ENCODE measurements at regions not wholly inside any gene's neighbourhood (a gene's known extent, or its start where the extent isn't known, plus 50 kb on each side); places are given as distances from the start of the nearest gene placed in this dataset.
"Not testable (repeated sequence)": the region's sequence is repeated elsewhere in the genome, so short reads cannot be mapped to it uniquely, and the experiment has no call there.

GRCh38 chr7:79767876-79768560 lies 314.6 kb upstream of the MAGI2 start:
- H3K27ac Mint-ChIP-seq; H3K4me1 Mint-ChIP-seq; H3K9me3 Mint-ChIP-seq; H3K36me3 Mint-ChIP-seq (ENCODE audit: low read depth); H3K4me3 Mint-ChIP-seq; POLR2A ChIA-PET; H3K27me3 Mint-ChIP-seq; DNase-seq: not testable (repeated sequence)
- CTCF ChIA-PET, result interaction anchor here (1.2 kb wide), 1 partner anchor 11 kb away, joined by 3 read pairs; no protein-coding TSS in a partner anchor

GRCh38 chr7:79767192-79767591 lies 313.7 kb upstream of the MAGI2 start:
- DNase-seq; POLR2A ChIA-PET; H3K36me3 Mint-ChIP-seq (ENCODE audit: low read depth); H3K27me3 Mint-ChIP-seq; H3K27ac Mint-ChIP-seq; H3K4me3 Mint-ChIP-seq; H3K9me3 Mint-ChIP-seq; H3K4me1 Mint-ChIP-seq: not testable (repeated sequence)
- CTCF ChIA-PET, result interaction anchor here (1.2 kb wide), 1 partner anchor 10 kb away, joined by 3 read pairs; no protein-coding TSS in a partner anchor

- DNase-seq, result no peak
- Mint-ChIP-seq H3K4me1 (no peaks in the 10 kb centered on the region), H3K36me3 (ENCODE audit: low read depth) (no peaks in the 10 kb centered on the region), H3K9me3 (no peaks in the 10 kb centered on the region), H3K4me3 (no peak overlapping the region), H3K27ac (no peak overlapping the region), H3K27me3 (no peaks in the 10 kb centered on the region)
- CTCF ChIA-PET, result no interaction called here
- POLR2A ChIA-PET, result no interaction called here
Measured at GRCh38 chr7:79761876-79762429, 308.5 kb upstream of the MAGI2 start.

- not testable (repeated sequence) for H3K27me3 Mint-ChIP-seq, H3K27ac Mint-ChIP-seq
Measured at GRCh38 chr7:79750941-79751340, 297.5 kb upstream of the MAGI2 start.

GRCh38 chr7:79749856-79750255 lies 296.4 kb upstream of the MAGI2 start:
- H3K4me3 Mint-ChIP-seq, result no peak overlapping the region
- no peaks in the 10 kb centered on the region for H3K27me3 Mint-ChIP-seq
- no peak for DNase-seq
- H3K9me3 Mint-ChIP-seq, result peaks cover 2% of the 10 kb centered on the region
- ChIA-PET POLR2A (no interaction called here), CTCF (no interaction called here)
- no peaks in the 10 kb centered on the region for H3K4me1 Mint-ChIP-seq
- no peak overlapping the region for H3K27ac Mint-ChIP-seq
- no peaks in the 10 kb centered on the region for H3K36me3 Mint-ChIP-seq (ENCODE audit: low read depth)

More at GRCh38 chr7:79750941-79751340, 297.5 kb upstream of the MAGI2 start:
- POLR2A ChIA-PET; H3K36me3 Mint-ChIP-seq (ENCODE audit: low read depth); H3K4me3 Mint-ChIP-seq; H3K4me1 Mint-ChIP-seq; H3K9me3 Mint-ChIP-seq; DNase-seq; CTCF ChIA-PET: not testable (repeated sequence)

- Mint-ChIP-seq H3K27me3 (no peaks in the 10 kb centered on the region), H3K27ac (no peak overlapping the region), H3K4me3 (no peak overlapping the region), H3K4me1 (no peaks in the 10 kb centered on the region), H3K36me3 (ENCODE audit: low read depth) (no peaks in the 10 kb centered on the region), H3K9me3 (no peaks in the 10 kb centered on the region)
- ChIA-PET CTCF (no interaction called here), POLR2A (no interaction called here)
- no peak for DNase-seq
Measured at GRCh38 chr7:79741684-79742083, 288.2 kb upstream of the MAGI2 start.

GRCh38 chr7:79740076-79740475 lies 286.6 kb upstream of the MAGI2 start:
- H3K4me3 Mint-ChIP-seq, result no peak overlapping the region
- no peaks in the 10 kb centered on the region for H3K9me3 Mint-ChIP-seq

GRCh38 chr7:79739036-79739709 lies 285.7 kb upstream of the MAGI2 start:
- H3K36me3 Mint-ChIP-seq (ENCODE audit: low read depth); H3K4me1 Mint-ChIP-seq; H3K4me3 Mint-ChIP-seq; POLR2A ChIA-PET; H3K9me3 Mint-ChIP-seq; DNase-seq; CTCF ChIA-PET; H3K27me3 Mint-ChIP-seq; H3K27ac Mint-ChIP-seq: not testable (repeated sequence)

More at GRCh38 chr7:79740076-79740475, 286.6 kb upstream of the MAGI2 start:
- no peaks in the 10 kb centered on the region for H3K36me3 Mint-ChIP-seq (ENCODE audit: low read depth)
- POLR2A ChIA-PET, result no interaction called here
- no peak overlapping the region for H3K27ac Mint-ChIP-seq
- CTCF ChIA-PET, result no interaction called here
- no peaks in the 10 kb centered on the region for H3K27me3 Mint-ChIP-seq
- no peak for DNase-seq
- H3K4me1 Mint-ChIP-seq, result no peaks in the 10 kb centered on the region

- Mint-ChIP-seq H3K4me3 (no peak overlapping the region), H3K27ac (no peak overlapping the region), H3K4me1 (no peaks in the 10 kb centered on the region), H3K27me3 (no peaks in the 10 kb centered on the region), H3K36me3 (ENCODE audit: low read depth) (no peaks in the 10 kb centered on the region), H3K9me3 (peaks cover 14% of the 10 kb centered on the region)
- no peak for DNase-seq
- ChIA-PET POLR2A (no interaction called here), CTCF (no interaction called here)
Measured at GRCh38 chr7:79736418-79736817, 283.0 kb upstream of the MAGI2 start.

GRCh38 chr7:79735012-79735411 lies 281.5 kb upstream of the MAGI2 start:
- Mint-ChIP-seq H3K27me3 (no peaks in the 10 kb centered on the region), H3K4me3 (no peak overlapping the region), H3K9me3 (peaks cover 14% of the 10 kb centered on the region), H3K36me3 (ENCODE audit: low read depth) (no peaks in the 10 kb centered on the region), H3K27ac (no peak overlapping the region), H3K4me1 (no peaks in the 10 kb centered on the region)
- CTCF ChIA-PET, result no interaction called here
- POLR2A ChIA-PET, result no interaction called here
- no peak for DNase-seq

- H3K4me1 Mint-ChIP-seq, result no peaks in the 10 kb centered on the region
- H3K36me3 Mint-ChIP-seq (ENCODE audit: low read depth), result no peaks in the 10 kb centered on the region
- H3K27ac Mint-ChIP-seq, result no peak overlapping the region
- no peak overlapping the region for H3K4me3 Mint-ChIP-seq
- no peaks in the 10 kb centered on the region for H3K27me3 Mint-ChIP-seq
- no peak for DNase-seq
- peaks cover 14% of the 10 kb centered on the region for H3K9me3 Mint-ChIP-seq
- POLR2A ChIA-PET, result no interaction called here
- CTCF ChIA-PET, result no interaction called here
Measured at GRCh38 chr7:79734181-79734580, 280.7 kb upstream of the MAGI2 start.

GRCh38 chr7:79732535-79732934 lies 279.1 kb upstream of the MAGI2 start:
- no peaks in the 10 kb centered on the region for H3K4me1 Mint-ChIP-seq
- peaks cover 14% of the 10 kb centered on the region for H3K9me3 Mint-ChIP-seq
- ChIA-PET POLR2A (no interaction called here), CTCF (no interaction called here)
- no peak overlapping the region for H3K27ac Mint-ChIP-seq
- no peak overlapping the region for H3K4me3 Mint-ChIP-seq
- no peaks in the 10 kb centered on the region for H3K27me3 Mint-ChIP-seq
- DNase-seq, result no peak
- H3K36me3 Mint-ChIP-seq (ENCODE audit: low read depth), result no peaks in the 10 kb centered on the region

GRCh38 chr7:79730971-79731370 lies 277.5 kb upstream of the MAGI2 start:
- Mint-ChIP-seq H3K9me3 (peaks cover 14% of the 10 kb centered on the region), H3K4me1 (no peaks in the 10 kb centered on the region), H3K4me3 (no peak overlapping the region), H3K36me3 (ENCODE audit: low read depth) (no peaks in the 10 kb centered on the region), H3K27ac (no peak overlapping the region), H3K27me3 (no peaks in the 10 kb centered on the region)
- POLR2A ChIA-PET, result no interaction called here
- no peak for DNase-seq
- CTCF ChIA-PET, result no interaction called here

All from activated CD4-positive, alpha-beta T cell treated with anti-CD3 and anti-CD28 coated beads, Interleukin-2, amount 10 ng/mL, durations not matched to agents 7 days and 5 days (primary cell).